Left forelimb (tissue), 1 donor: ENCODE measurements at regions not wholly inside any gene's neighbourhood (a gene's known extent, or its start where the extent isn't known, plus 50 kb on each side); places are given as distances from the start of the nearest gene placed in this dataset.

Experiments
- DNase-seq: peaks from one replicate; pipeline ENCODE4 v3.0.0-alpha.2; 2018; ENCODE audit warnings: low spot score

DNA sequence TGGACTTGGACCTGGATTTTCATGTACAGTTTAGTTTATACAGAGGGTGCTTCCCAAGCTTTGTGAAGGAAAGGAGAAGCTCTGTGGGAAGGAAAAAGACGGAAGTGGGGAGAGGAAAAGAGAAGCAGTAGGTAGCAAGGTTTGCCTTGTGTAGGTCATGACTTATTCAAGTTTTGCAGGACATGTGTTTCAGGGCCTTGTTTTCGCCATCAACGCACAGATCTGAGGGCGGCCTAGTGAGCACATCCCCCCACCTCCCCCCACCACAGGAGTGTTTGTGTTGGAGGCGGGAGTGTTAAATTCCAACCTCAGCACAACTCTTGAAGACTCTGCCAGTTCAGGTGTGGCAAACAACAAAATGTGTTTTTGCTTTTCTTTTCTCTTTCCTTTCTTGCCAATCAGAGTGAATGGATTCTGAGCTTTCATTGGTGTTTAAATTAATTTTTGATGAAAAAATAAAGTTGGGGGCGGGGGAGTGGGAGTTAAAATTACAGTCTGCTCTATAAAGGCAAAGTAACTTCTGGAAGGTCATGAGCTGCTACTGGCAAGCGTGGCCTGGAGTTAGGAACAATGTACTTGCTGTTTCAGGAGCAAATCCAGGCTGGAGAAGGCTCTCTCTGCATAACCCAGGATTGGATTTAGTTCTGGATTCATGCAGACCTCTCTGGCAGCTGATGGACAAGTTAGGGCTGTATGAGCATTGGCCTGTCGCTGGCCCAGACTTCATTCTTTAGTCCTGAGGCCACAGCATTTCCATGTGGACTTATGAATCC lies 338.5 kb downstream of the CD83 start:
- DNase-seq, result no peak

DNA sequence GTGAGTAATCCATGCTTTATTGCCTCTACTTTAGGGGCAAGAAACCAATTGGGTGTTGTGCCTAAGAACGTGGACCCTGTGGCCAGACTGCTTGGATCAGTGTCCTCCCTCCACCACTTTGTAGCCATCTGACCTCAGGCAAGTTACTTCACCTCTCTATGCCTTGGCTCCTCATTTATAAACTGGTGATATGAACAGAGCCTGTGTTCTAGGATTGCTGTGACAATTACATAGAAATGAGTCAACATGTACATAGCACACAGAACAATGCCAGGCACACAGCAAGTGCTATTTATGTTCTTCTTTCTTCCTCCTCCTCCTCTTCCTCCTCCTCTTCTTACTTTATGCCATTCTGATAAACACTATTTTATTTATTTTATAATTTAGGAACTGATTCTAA lies 339.4 kb downstream of the CD83 start:
- DNase-seq, result no peak

- no peak for DNase-seq
These were observed 341.2 kb downstream of the CD83 start for GRCh38 chr6:14458669-14459266.

DNA sequence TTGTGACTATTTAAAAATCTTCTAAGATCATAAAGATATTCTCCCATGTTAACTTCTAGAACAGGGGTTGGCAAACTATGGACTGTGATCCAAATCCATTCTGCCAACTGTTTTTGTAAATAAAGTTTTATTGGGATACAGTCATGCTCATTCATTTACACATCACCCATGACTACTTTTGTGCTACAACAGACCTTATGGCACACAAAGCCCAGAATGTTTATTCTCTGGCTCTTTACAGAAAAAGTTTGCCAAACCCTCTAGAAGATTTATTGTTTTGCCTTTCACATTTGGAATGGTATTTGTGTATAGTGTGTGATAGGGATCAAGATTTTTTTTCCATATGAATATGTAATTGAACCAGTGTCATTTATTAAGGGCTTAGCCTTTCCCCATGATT lies 341.7 kb downstream of the CD83 start:
- no peak for DNase-seq

- DNase-seq, result no peak
These were observed 343.0 kb downstream of the CD83 start for GRCh38 chr6:14460556-14460955.

DNA sequence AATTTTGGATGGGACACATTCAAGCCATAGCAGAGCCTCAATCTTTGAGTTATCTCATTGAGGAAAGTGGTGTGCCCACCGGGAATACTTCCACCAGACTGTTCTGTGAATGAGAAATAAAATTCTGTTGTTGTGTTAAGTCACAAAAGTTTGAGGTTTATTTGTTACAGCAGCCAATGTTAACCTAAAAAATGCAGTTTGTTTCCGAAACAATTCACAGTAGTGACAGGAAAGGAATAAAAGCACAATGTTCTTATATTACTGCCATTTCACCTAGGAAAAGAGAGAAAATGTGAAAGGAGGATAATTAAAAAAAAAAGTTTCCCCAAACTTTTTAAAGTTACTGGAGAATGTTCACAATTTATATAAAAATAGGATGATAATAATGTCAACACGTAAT lies 344.6 kb downstream of the CD83 start:
- DNase-seq, result no peak

GRCh38 chr6:14462566-14462965 lies 345.0 kb downstream of the CD83 start:
- no peak for DNase-seq

DNA sequence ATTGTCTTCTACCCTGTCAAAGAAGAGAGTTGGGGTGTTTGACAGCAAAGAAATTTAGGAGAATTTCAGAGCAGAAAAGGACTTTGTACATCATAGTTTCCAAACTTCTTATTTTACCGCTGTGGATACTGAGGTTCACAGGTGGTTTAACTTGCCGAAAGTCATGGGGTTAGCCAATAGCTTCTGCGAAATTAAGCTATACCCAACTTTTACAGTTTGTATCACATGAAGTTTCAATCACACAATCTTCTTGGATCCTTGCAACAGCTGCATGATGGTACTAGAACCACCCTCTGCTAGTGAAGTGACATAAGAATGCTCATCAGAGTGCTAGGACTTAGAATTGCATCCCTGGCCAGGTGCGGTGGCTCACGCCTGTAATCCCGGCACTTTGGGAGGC lies 345.5 kb downstream of the CD83 start:
- DNase-seq, result no peak

DNA sequence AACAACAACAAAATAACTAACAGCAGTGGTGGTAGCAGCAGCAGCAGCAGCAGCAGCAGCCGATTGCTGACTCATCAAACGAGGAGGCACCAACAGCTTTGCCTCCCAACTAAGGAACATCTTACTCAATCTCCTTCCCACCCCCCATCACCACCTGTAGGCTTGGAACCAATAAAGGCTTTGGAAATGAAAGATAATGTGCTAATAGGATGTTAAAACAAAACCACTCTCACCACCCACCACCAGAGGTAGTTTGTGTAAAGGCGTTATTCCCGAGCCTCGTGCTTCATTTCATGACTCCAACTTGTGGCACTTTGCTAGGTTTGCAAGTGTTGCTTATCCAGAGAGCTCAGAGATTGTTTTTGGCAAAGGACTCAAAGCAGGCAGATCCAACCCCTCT lies 346.5 kb downstream of the CD83 start:
- DNase-seq, result no peak

- no peak for DNase-seq
These were observed 347.1 kb downstream of the CD83 start for GRCh38 chr6:14464716-14465115.

- DNase-seq, result no peak
These were observed 348.7 kb downstream of the CD83 start for GRCh38 chr6:14466278-14466677.

GRCh38 chr6:14467591-14467990 lies 350.0 kb downstream of the CD83 start:
- DNase-seq, result no peak

- no peak for DNase-seq
These were observed 351.2 kb downstream of the CD83 start for GRCh38 chr6:14468647-14469321.

GRCh38 chr6:14470101-14470500 lies 352.5 kb downstream of the CD83 start:
- DNase-seq, result no peak

- no peak for DNase-seq
These were observed 353.1 kb downstream of the CD83 start for GRCh38 chr6:14470671-14471070.

DNA sequence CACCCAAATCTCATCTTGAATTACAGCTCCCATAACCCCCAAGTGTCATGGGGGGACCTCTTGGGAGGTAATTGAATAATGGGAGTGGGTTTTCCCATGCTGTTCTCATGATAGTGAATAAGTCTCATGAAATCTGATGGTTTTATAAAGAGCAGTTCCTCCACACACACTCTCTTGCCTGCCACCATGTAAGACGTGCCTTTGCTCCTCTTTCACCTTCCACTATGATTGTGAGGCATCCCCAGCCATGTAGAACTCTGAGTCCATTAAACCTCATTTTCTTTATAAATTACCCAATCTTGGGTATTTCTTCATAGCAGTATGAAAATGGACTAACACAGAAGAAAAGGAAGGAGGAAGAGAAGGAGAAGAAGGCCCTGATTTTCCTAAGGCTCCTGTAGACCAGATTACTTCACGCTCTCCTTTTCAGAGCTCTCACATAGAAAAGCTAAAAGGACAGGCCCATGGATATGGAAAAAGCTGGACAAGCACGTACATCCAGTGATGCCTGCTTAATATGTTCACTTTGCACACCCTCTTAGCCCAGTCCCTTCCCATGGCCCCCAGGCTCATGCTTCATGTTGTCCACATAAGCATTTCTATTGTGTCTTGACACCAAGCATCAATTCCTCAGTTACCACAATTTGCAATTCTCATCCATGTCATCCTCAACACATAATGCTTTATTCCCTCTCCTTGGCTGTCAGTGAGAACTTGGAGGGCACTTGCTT lies 354.8 kb downstream of the CD83 start:
- no peak for DNase-seq

DNA sequence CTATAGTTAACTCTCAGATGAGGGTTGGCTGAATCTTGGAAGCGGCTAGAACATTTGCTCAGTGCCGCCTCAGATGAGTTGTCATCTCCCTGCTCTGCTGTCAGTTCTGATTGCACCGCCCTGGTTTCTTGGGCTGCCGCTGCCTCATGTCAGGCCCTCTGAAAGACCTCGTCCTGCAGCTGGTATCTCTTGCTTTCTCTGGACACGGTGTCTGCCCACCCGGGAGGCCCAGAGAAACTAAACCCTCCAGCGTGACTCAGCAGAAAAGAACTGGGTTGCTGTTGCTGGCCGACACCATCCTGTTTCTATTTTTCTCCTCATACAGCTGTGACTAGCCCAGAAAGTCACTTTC lies 355.4 kb downstream of the CD83 start:
- no peak for DNase-seq

DNA sequence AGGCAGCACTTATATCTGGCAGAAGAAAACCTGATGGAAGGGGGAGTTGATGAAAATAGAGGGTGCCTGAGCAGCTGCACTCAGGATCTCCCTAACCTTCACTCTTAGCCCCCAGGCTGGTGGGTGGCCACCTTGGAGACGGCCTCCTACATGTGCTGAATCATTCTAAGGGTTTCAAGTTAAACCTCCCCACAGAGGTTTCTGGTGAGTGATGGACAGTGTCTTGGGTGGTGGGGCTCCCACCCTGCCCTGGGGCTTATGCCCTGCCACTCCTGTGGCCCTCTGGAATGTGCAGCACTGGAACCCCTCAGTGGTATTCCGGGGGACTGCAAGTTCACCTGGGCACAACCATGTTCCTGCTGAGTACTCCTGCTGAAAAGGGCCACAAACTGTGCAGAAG lies 357.2 kb downstream of the CD83 start:
- no peak for DNase-seq

DNA sequence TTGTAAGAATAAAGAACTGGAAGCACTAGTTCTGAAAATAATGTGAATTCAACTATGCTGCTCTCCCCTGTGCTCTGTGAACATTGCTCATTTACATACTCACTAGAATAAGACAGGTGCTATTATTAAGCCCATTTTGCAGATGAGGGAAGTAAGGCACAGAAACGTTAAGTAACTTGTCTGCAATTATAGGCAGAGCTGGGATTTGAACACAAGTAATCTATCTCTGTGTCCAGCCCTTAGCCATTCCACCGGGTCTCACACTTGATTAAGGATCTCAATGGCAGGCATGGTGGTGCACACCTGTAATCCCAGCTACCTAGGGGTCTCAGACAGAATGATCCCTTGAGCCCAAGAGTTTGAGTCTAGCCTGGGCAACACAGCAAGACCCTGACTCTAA lies 357.7 kb downstream of the CD83 start:
- DNase-seq, result no peak

DNA sequence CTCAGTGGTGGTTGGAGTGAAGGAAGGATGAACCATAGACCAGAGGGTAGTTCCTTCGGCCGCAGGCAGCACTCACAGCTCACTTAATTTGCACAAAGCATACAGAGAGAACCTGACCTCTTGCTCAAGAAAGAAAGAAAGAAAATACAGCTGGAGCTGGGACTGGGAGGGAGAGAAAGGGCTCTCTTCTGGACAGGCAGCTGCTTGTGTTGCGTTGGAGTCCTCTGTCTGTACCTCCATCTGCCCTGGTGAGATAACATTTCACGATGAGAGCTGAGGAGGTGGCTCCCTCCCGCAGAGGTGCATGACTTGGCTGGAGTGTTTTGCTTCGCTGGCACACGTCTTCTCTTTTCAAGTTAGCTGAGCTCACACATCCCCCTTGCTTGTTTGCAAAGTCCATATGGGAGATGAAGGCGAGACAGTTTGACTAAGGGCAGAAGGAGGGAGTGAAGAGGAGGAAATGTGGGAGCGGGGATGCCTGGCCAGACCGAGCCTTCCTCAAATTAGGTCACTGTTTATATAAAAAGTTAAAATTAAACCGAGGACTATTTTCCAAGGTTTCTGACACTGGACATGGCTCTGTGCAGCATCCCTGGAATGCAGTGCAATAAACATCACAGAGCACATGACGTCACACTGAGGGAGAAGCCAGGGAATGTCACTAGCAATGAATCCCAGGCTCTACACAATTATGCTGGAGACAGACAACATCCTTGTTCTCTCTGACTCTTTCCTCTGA lies 359.4 kb downstream of the CD83 start:
- DNase-seq, result peak; percentile 80

GRCh38 chr6:14477559-14477958 lies 360.0 kb downstream of the CD83 start:
- DNase-seq, result no peak
